ENCODE measurements at regions not wholly inside any gene's neighbourhood (a gene's known extent, or its start where the extent isn't known, plus 50 kb on each side); places are given as distances from the start of the nearest gene placed in this dataset.
"Not testable (repeated sequence)": the region's sequence is repeated elsewhere in the genome, so short reads cannot be mapped to it uniquely, and the experiment has no call there.

GRCh38 chr18:10131460-10132395 is 217.9 kb downstream of the VAPA start:
- Histone ChIP-seq H3K4me3 (ENCODE audit: low read length in 3 of 3) (peak overlapping the region in 2 of 3 donors; percentile 4 to 44), H3K4me1 (ENCODE audit: control insufficient read depth in 2 of 3, insufficient read depth in 2 of 3, low read depth in 1 of 3, low read length in 3 of 3) (peaks cover 0 to 2% (median 0%) of the 10 kb centered on the region in 3 donors), H3K27me3 (ENCODE audit: control insufficient read depth, insufficient read depth, low read length) (no peaks in the 10 kb centered on the region), H3K9me3 (ENCODE audit: control insufficient read depth in 2 of 3, insufficient read depth in 1 of 3, low read length in 3 of 3) (no peaks in the 10 kb centered on the region), H3K27ac (ENCODE audit: low read depth in 2 of 2, low read length in 2 of 2) (no peak overlapping the region), H3K9ac (ENCODE audit: low read length in 3 of 3) (no peak overlapping the region), H3K36me3 (ENCODE audit: control insufficient read depth in 2 of 3, insufficient read depth in 3 of 3, low read length in 3 of 3) (no peaks in the 10 kb centered on the region)
- intact Hi-C loops (cut with DNase I): no loop called here
- FAIRE-seq (no peak), DNase-seq (peak in 4 of 5 donors; percentile 87 to 91 (median 89))
- TF ChIP-seq, protein P1, sequence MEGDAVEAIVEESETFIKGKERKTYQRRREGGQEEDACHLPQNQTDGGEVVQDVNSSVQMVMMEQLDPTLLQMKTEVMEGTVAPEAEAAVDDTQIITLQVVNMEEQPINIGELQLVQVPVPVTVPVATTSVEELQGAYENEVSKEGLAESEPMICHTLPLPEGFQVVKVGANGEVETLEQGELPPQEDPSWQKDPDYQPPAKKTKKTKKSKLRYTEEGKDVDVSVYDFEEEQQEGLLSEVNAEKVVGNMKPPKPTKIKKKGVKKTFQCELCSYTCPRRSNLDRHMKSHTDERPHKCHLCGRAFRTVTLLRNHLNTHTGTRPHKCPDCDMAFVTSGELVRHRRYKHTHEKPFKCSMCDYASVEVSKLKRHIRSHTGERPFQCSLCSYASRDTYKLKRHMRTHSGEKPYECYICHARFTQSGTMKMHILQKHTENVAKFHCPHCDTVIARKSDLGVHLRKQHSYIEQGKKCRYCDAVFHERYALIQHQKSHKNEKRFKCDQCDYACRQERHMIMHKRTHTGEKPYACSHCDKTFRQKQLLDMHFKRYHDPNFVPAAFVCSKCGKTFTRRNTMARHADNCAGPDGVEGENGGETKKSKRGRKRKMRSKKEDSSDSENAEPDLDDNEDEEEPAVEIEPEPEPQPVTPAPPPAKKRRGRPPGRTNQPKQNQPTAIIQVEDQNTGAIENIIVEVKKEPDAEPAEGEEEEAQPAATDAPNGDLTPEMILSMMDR (IDR thresholded peaks at IDR 0.05; ENCODE audit: borderline replicate concordance, extremely low read depth, insufficient read depth): no peak

DNA sequence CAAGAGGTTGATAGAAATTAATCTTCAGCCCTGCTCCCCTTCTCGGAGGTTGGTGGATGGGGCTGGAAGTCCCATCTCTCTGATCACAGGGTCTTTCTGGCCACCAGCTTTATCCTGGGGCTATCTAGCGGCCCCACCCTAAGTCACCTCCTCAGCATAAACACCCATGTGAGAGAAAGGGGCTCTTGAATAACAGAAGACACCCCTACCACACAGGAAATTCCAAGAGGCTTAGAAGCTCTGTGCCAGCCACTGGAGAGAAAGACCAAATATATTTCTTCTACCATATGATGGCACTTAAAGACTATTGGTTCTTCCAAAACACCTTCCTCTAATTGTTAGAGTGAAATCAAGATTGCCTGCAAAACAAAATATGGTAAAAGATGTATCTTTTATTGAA is 219.7 kb downstream of the VAPA start:
- H3K4me1 ChIP-seq (ENCODE audit: control insufficient read depth in 2 of 3, insufficient read depth in 2 of 3, low read depth in 1 of 3, low read length in 3 of 3): peaks cover 0 to 2% (median 0%) of the 10 kb centered on the region in 3 donors
- TF ChIP-seq, protein P1 (IDR thresholded peaks at IDR 0.05; ENCODE audit: borderline replicate concordance, extremely low read depth, insufficient read depth): no peak
- no peaks in the 10 kb centered on the region for H3K9me3 ChIP-seq (ENCODE audit: control insufficient read depth in 2 of 3, insufficient read depth in 1 of 3, low read length in 3 of 3)
- H3K4me3 ChIP-seq (ENCODE audit: low read length in 3 of 3): no peak overlapping the region
- no peaks in the 10 kb centered on the region for H3K36me3 ChIP-seq (ENCODE audit: control insufficient read depth in 2 of 3, insufficient read depth in 3 of 3, low read length in 3 of 3)
- H3K27ac ChIP-seq (ENCODE audit: low read depth in 2 of 2, low read length in 2 of 2): no peak overlapping the region
- no peaks in the 10 kb centered on the region for H3K27me3 ChIP-seq (ENCODE audit: control insufficient read depth, insufficient read depth, low read length)
- DNase-seq (no peak), FAIRE-seq (no peak)
- H3K9ac ChIP-seq (ENCODE audit: low read length in 3 of 3): no peak overlapping the region
- intact Hi-C loops (cut with DNase I): no loop called here

DNA sequence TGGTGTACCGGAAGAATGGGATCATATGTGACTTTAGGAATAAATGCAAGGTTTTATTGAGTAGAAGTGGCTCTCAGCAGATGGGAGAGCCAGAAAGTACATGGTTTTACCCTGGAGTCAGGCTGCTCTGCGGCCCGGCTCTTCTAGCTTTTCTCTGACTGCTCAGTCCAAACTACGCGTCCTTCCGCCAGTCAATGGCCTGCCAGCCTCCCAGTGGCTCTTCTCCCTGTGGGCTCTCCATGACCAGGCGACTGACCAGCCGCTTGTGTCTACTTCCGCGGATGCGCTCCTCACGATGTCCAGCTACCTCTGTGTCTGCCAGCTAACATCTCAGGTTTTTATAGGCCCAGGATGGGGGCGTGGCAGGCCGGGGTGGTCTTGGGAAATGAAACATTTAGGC is 220.4 kb downstream of the VAPA start:
- peaks cover 0 to 2% (median 0%) of the 10 kb centered on the region in 3 donors for H3K4me1 ChIP-seq (ENCODE audit: control insufficient read depth in 2 of 3, insufficient read depth in 2 of 3, low read depth in 1 of 3, low read length in 3 of 3)
- no peaks in the 10 kb centered on the region for H3K27me3 ChIP-seq (ENCODE audit: control insufficient read depth, insufficient read depth, low read length)
- no peak overlapping the region for H3K4me3 ChIP-seq (ENCODE audit: low read length in 3 of 3)
- TF ChIP-seq, protein P1 (IDR thresholded peaks at IDR 0.05; ENCODE audit: borderline replicate concordance, extremely low read depth, insufficient read depth): no peak
- no peak overlapping the region for H3K9ac ChIP-seq (ENCODE audit: low read length in 3 of 3)
- no peak for DNase-seq
- no peak overlapping the region for H3K27ac ChIP-seq (ENCODE audit: low read depth in 2 of 2, low read length in 2 of 2)
- intact Hi-C loops (cut with DNase I): no loop called here
- no peaks in the 10 kb centered on the region for H3K9me3 ChIP-seq (ENCODE audit: control insufficient read depth in 2 of 3, insufficient read depth in 1 of 3, low read length in 3 of 3)
- FAIRE-seq: no peak
- H3K36me3 ChIP-seq (ENCODE audit: control insufficient read depth in 2 of 3, insufficient read depth in 3 of 3, low read length in 3 of 3): no peaks in the 10 kb centered on the region

DNA sequence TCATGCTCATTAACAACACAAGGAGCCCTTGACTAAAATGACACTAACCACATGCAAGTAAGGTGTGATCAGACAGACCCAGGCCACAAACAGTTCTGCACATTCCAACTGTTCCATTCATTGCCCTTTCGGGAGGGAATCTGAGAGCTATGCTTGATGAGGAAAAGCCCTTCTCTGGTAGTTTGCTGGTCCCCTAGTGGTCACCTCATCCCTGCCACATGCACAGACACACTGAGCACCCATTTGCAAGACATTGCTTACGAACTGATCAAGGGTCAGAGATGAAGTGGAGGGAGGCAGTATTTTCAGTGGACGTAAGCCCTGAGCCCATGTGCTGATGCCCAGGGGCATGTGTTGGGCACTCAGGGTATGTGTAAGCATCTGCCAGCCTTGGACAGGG is 220.9 kb downstream of the VAPA start:
- intact Hi-C loops (cut with DNase I): not testable (repeated sequence)

More for the DNA sequence above, 220.9 kb downstream of the VAPA start:
- H3K27ac ChIP-seq (ENCODE audit: low read depth in 2 of 2, low read length in 2 of 2); H3K4me3 ChIP-seq (ENCODE audit: low read length in 3 of 3); H3K4me1 ChIP-seq (ENCODE audit: control insufficient read depth in 2 of 3, insufficient read depth in 2 of 3, low read depth in 1 of 3, low read length in 3 of 3); H3K9ac ChIP-seq (ENCODE audit: low read length in 3 of 3); DNase-seq; FAIRE-seq; H3K27me3 ChIP-seq (ENCODE audit: control insufficient read depth, insufficient read depth, low read length); H3K9me3 ChIP-seq (ENCODE audit: control insufficient read depth in 2 of 3, insufficient read depth in 1 of 3, low read length in 3 of 3); H3K36me3 ChIP-seq (ENCODE audit: control insufficient read depth in 2 of 3, insufficient read depth in 3 of 3, low read length in 3 of 3): not testable (repeated sequence)

All from kidney (tissue), 13 donors.